Transverse colon (tissue), 4 donors: ENCODE measurements at regions not wholly inside any gene's neighbourhood (a gene's known extent, or its start where the extent isn't known, plus 50 kb on each side); places are given as distances from the start of the nearest gene placed in this dataset.

ENCODE experiments used
- DNase-seq: peaks from one replicate; pipeline ENCODE4 v3.0.0-alpha.2; 2019
- H3K27ac ChIP-seq, 4 donors: fragments of 200-600 bp; sonication (generic); 2 replicates each; pipeline ENCODE4 v1.5.1; 2016 to 2018; ENCODE audit warnings: inconsistent platforms in 4 of 4
- H3K27me3 ChIP-seq: fragments of 200-600 bp; sonication (generic); 2 replicates; pipeline ENCODE4 v1.5.1; 2017; ENCODE audit warnings: inconsistent platforms
- H3K36me3 ChIP-seq, 4 donors: fragments of 200-600 bp; sonication (generic); 2 replicates each; pipeline ENCODE4 v1.5.1; 2017 to 2019; ENCODE audit warnings: inconsistent platforms in 4 of 4
- H3K4me1 ChIP-seq, 4 donors: fragments of 200-600 bp; sonication (generic); 2 replicates each; pipeline ENCODE4 v1.5.1; 2017 to 2020; ENCODE audit warnings: inconsistent platforms in 4 of 4
- H3K4me3 ChIP-seq, 4 donors: fragments of 200-600 bp; sonication (generic); 1 replicate in 1 of 4; 2 replicates in 3 of 4; pipeline versions ENCODE4 v1.5.1 to v1.6.1; 2017 to 2019; ENCODE audit warnings: inconsistent platforms in 4 of 4
- H3K9me3 ChIP-seq, 2 donors: fragments of 200-600 bp; sonication (generic); 2 replicates each; pipeline ENCODE4 v1.5.1; 2017 to 2019; ENCODE audit warnings: inconsistent platforms in 2 of 2
- EP300 ChIP-seq: sonication (generic); formaldehyde crosslinking; IDR thresholded peaks from one replicate; pipeline ENCODE4 v1.6.1; 2017; ENCODE audit warnings: antibody characterized with exemption, low read depth
- POLR2A ChIP-seq: fragments of 450-650 bp; IDR thresholded peaks from one replicate; pipeline ENCODE4 v1.6.1; 2016; ENCODE audit warnings: antibody characterized with exemption, mild to moderate bottlenecking, moderate library complexity
- POLR2AphosphoS5 ChIP-seq, 3 donors: sonication (generic); formaldehyde crosslinking; IDR thresholded peaks; one replicate each; pipeline ENCODE4 v1.6.1; 2016; ENCODE audit warnings: antibody characterized with exemption in 3 of 3
- WGBS, 2 donors: methylation state at CpG; one replicate each; pipeline ENCODE4 v1.1.5; 2018; ENCODE audit warnings: low coverage in 1 of 2; 5-methylcytosine and 5-hydroxymethylcytosine counted together
- in situ Hi-C, 4 donors: fragments of 200-750 bp; cut with MboI; loops; one replicate each; pipeline versions ENCODE4 v1.15.0 to v1.15.1; 2017; ENCODE audit warnings: low sequenced_read_pairs in 3 of 4, low pct_ligation_motif_present in 1 of 4, low pct_unique_long_range_greater_than_20kb in 1 of 4
- intact Hi-C: fragments of 100-400 bp; cut with DNase I; formaldehyde crosslinking; loops from one replicate; pipeline ENCODE4 v1.15.1; 2023; ENCODE audit warnings: low total_unique reads
- TF ChIP-seq, protein P1 (sequence below), 5 experiments: fragments of 200-600 bp in 3 of 5; fragments of 450-650 bp in 2 of 5; sonication (generic) in 3 of 5; IDR thresholded peaks; 1 replicate in 2 of 5; 2 replicates in 3 of 5; pipeline ENCODE4 v1.5.1; 2016 to 2017; ENCODE audit warnings: antibody characterized with exemption in 5 of 5, inconsistent platforms in 3 of 5, mild to moderate bottlenecking in 2 of 5, moderate library complexity in 1 of 5

DNA sequence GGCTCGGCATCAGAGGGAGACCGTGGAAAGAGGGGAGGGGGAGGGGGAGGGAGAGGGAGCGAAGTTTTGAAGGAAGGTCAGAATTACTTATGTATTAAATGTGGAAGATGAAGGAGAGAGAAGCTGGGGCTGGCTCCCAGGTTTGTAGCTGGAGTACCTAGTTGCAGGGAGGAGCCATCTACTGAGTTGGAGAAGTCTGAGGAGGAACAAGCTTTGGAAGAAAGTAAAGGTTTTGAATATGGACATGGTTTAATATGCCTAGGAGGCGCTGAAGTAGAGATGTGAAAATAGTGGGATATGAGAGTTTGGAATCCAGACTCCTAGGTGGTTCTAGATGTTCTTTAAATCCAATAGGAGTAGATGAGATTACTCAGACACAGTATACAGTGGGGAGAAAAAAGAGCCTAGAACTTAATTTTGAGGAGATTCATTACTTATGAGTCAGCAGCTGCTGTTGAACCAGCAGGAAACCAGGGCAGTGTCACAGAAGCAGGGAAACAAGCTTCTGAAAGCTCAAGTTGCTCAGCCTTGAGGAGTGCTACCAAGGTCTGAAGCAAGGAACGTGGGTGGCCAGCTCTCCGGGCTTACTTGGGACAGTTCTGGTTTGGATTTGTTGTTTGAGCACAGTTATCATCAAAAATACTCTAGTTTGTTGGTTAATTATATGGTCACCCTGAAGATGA, 149.3 kb downstream of the UTRN start:
- no peak overlapping the region for H3K27ac ChIP-seq
- peaks cover 0 to 54% (median 10%) of the 10 kb centered on the region in 4 donors for H3K36me3 ChIP-seq
- no peak overlapping the region for H3K4me3 ChIP-seq
- intact Hi-C loops = no loop called here
- in situ Hi-C loops = no loop called here
- H3K4me1 ChIP-seq = no peaks in the 10 kb centered on the region
- H3K9me3 ChIP-seq = no peaks in the 10 kb centered on the region
- WGBS, 2 donors = 94 to 100% methylated on average over 2 to 6 of the region's 6 CpGs
- no peaks in the 10 kb centered on the region for H3K27me3 ChIP-seq
- DNase-seq = no peak
- TF ChIP-seq, protein P1, sequence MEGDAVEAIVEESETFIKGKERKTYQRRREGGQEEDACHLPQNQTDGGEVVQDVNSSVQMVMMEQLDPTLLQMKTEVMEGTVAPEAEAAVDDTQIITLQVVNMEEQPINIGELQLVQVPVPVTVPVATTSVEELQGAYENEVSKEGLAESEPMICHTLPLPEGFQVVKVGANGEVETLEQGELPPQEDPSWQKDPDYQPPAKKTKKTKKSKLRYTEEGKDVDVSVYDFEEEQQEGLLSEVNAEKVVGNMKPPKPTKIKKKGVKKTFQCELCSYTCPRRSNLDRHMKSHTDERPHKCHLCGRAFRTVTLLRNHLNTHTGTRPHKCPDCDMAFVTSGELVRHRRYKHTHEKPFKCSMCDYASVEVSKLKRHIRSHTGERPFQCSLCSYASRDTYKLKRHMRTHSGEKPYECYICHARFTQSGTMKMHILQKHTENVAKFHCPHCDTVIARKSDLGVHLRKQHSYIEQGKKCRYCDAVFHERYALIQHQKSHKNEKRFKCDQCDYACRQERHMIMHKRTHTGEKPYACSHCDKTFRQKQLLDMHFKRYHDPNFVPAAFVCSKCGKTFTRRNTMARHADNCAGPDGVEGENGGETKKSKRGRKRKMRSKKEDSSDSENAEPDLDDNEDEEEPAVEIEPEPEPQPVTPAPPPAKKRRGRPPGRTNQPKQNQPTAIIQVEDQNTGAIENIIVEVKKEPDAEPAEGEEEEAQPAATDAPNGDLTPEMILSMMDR (IDR thresholded peaks at IDR 0.05) = no peak
- no peak for TF ChIP-seq EP300
- TF ChIP-seq POLR2A = no peak

DNA sequence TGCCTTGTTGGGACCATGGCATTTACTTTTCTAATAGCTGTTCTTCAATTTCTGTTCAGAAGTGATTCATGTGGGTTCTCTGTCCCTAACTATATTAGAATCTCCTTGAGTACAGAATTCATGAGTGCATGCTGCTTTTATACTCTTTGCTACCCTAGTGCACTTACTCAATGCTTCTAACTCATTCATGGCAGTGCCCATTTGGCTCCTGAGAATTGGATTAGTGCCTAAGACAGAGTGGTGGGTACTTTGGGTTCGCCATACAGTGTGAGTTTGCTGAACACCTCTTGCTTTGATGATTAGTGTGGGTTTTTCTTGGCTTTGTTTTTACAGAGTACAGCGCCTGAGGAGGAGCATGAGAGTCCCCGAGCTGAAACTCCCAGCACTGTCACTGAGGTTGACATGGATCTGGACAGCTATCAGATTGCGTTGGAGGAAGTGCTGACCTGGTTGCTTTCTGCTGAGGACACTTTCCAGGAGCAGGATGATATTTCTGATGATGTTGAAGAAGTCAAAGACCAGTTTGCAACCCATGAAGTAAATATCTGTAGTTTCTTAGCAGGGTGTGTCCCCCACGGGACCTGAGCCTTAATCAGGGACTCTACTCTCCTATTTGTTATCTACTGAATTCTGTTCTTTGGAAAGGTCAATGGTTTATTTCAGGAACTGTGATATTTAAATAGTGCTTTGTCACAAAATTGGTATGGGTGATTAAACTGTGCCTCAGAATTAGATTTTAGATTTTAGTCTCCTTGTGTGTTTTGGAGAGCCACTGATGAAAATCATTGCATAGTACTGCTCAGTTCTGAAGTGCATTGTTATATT, 150.7 kb downstream of the UTRN start:
- no peak overlapping the region for H3K4me3 ChIP-seq
- no peak overlapping the region for H3K27ac ChIP-seq
- intact Hi-C loops = no loop called here
- 94 to 100% methylated on average over 1 to 5 of the region's 5 CpGs for WGBS, 2 donors
- no peak for DNase-seq
- in situ Hi-C loops = no loop called here
- H3K27me3 ChIP-seq = no peaks in the 10 kb centered on the region
- no peaks in the 10 kb centered on the region for H3K9me3 ChIP-seq
- peaks cover 0 to 57% (median 10%) of the 10 kb centered on the region in 4 donors for H3K36me3 ChIP-seq
- no peaks in the 10 kb centered on the region for H3K4me1 ChIP-seq
- TF ChIP-seq EP300 (no peak), POLR2A (no peak), POLR2AphosphoS5 (IDR thresholded peaks at IDR 0.05) (no peak)
- TF ChIP-seq, protein P1 (IDR thresholded peaks at IDR 0.05) = no peak

DNA sequence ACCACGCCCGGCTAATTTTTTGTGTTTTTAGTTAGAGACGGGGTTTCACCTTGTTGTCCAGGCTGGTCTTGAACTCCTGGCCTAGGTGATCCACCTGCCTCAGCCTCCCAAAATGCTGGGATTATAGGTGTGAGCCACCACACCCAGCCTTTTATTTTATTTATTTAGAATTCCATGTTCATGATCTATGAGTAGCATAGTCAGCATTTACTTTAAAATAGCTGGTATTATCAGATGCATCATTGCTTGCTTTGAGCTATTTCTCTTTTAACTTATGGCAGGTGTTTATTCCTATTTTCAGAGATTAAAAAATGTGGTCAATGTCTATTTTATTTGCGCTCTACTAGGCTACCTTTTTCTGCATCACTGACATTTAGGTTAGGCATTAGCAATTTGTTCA, 152.0 kb downstream of the UTRN start:
- TF ChIP-seq, protein P1 (IDR thresholded peaks at IDR 0.05) = no peak
- no peak for TF ChIP-seq EP300
- no peak for TF ChIP-seq POLR2A
- no peak for TF ChIP-seq POLR2AphosphoS5 (IDR thresholded peaks at IDR 0.05)
- in situ Hi-C loops (no loop called here), intact Hi-C loops (no loop called here)
- Histone ChIP-seq H3K27ac (no peak overlapping the region), H3K36me3 (peaks cover 0 to 61% (median 16%) of the 10 kb centered on the region in 4 donors), H3K27me3 (no peaks in the 10 kb centered on the region), H3K4me3 (no peak overlapping the region), H3K4me1 (no peaks in the 10 kb centered on the region), H3K9me3 (peaks cover 0 to 7% of the 10 kb centered on the region in 2 donors)
- no peak for DNase-seq
- 97 to 98% methylated on average over 4 of the region's 4 CpGs for WGBS, 2 donors

DNA sequence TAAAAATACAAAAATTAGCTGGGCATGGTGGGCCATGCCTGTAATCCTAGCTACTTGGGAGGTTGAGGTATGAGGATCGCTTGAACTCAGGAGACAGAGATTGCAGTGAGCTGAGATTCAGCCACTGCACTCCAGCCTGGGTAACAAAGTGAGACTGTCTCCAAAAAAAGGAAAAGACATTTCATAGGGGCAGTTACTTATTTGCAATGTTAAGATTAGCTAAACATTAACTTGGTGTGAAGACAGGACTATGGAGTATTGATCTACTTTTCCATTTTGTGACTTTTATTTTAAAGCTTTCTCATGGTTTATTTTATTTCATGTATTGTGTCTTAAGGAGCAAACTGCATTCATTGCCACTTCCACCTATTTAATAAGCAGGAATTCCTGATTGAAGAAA, 153.0 kb downstream of the UTRN start:
- Histone ChIP-seq H3K4me3 (no peak overlapping the region), H3K36me3 (peaks cover 0 to 65% (median 16%) of the 10 kb centered on the region in 4 donors), H3K4me1 (no peaks in the 10 kb centered on the region), H3K27ac (no peak overlapping the region), H3K9me3 (peaks cover 0 to 7% of the 10 kb centered on the region in 2 donors), H3K27me3 (no peaks in the 10 kb centered on the region)
- intact Hi-C loops (no loop called here), in situ Hi-C loops (no loop called here)
- no peak for DNase-seq
- 93 to 100% methylated on average over 1 of the region's 1 CpG for WGBS, 2 donors
- TF ChIP-seq, protein P1 (IDR thresholded peaks at IDR 0.05) = no peak
- TF ChIP-seq POLR2AphosphoS5 (IDR thresholded peaks at IDR 0.05) (no peak), POLR2A (no peak), EP300 (no peak)
